ENCODE measurements at regions not wholly inside any gene's neighbourhood (a gene's known extent, or its start where the extent isn't known, plus 50 kb on each side); places are given as distances from the start of the nearest gene placed in this dataset.

DNA sequence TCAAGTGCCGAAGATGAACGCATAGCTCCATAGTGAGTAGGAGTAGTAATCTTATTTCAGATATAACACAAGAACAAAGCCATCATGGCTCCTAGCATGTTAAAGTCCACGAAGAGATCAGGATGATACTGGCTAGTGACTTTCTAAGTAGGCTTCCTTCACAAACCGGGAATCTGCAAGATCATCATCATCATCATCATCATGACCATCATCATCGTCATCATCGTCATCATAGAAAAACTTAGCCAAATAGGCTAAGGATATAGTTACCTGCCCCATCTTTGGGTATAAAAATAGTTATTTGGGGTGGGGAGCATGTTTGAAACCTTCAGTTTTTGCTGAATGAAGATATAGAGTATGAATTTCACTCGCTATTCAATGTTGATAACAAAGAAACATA is 57.9 kb downstream of the PYDC2 start:
- Histone ChIP-seq H3K27me3 (ENCODE audit: insufficient read depth, low read depth, severe bottlenecking) (no peaks in the 10 kb centered on the region), H3K27ac (no peak overlapping the region), H3K9me3 (ENCODE audit: severe bottlenecking) (no peaks in the 10 kb centered on the region), H3K4me3 (ENCODE audit: low read depth, low read length) (no peak overlapping the region), H3K36me3 (no peaks in the 10 kb centered on the region)
- DNase-seq: no peak
- TF ChIP-seq, protein P1, sequence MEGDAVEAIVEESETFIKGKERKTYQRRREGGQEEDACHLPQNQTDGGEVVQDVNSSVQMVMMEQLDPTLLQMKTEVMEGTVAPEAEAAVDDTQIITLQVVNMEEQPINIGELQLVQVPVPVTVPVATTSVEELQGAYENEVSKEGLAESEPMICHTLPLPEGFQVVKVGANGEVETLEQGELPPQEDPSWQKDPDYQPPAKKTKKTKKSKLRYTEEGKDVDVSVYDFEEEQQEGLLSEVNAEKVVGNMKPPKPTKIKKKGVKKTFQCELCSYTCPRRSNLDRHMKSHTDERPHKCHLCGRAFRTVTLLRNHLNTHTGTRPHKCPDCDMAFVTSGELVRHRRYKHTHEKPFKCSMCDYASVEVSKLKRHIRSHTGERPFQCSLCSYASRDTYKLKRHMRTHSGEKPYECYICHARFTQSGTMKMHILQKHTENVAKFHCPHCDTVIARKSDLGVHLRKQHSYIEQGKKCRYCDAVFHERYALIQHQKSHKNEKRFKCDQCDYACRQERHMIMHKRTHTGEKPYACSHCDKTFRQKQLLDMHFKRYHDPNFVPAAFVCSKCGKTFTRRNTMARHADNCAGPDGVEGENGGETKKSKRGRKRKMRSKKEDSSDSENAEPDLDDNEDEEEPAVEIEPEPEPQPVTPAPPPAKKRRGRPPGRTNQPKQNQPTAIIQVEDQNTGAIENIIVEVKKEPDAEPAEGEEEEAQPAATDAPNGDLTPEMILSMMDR (IDR thresholded peaks at IDR 0.05; ENCODE audit: low read depth, low read length): no peak

DNA sequence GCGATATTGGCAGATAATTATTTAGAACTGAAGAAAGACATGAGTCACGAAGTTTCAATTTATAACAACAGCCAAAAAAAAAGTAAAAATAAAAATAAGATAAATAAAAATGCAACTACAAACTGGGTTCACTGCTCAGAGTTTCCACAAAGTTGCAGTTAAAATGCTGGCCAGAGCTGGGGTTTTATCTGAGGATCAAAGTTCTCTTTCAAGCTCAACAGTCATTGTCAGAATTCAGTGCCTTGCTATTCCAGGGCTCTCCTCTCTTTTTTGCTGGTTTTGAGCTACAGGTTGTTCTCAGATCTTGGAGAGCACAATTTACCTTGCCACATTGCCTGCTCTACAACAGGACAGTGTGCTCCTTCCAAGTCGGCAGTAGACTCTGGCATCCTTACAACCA is 60.1 kb downstream of the PYDC2 start:
- Histone ChIP-seq H3K27me3 (ENCODE audit: insufficient read depth, low read depth, severe bottlenecking) (no peaks in the 10 kb centered on the region), H3K4me3 (ENCODE audit: low read depth, low read length) (no peak overlapping the region), H3K36me3 (no peaks in the 10 kb centered on the region), H3K9me3 (ENCODE audit: severe bottlenecking) (no peaks in the 10 kb centered on the region), H3K27ac (no peak overlapping the region)
- no peak for DNase-seq
- TF ChIP-seq, protein P1 (IDR thresholded peaks at IDR 0.05; ENCODE audit: low read depth, low read length): no peak

DNA sequence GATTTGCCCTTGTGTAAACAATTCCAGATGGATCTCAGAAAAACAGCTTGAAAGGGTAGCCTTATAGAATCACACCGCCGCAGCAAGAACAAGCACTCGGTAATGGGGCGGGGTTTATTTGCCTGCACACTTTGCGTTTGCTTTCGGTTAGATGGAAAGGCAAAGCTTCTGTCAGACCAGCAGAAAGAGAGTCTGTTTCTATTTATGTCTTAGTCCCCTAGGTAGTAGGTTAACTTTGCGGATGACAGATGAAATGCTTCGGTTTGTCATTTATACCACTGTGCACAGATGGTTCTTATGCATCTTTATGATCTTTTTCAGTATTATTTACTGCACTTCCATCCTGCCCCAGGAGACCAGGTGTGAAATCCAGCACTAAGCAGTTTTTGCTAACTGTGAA is 62.2 kb downstream of the PYDC2 start:
- no peak overlapping the region for H3K4me3 ChIP-seq (ENCODE audit: low read depth, low read length)
- DNase-seq: no peak

DNA sequence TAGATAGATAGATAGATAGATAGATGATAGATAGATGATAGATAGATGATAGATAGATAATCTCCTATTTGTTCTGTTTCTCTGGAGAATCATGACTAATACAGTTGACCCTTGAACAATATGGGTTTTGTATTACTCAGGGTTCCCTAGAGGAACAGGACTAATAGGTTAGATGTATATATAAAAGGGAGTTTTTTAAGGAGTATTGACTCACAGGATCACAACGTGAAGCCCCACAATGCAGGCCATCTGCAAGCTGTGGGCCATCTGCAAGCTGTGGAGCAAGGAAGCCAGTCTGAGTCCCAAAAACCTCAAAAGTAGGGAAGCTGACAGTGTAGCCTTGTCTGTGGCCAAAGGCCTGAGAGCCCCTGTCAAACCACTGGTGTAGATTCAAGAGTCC is 67.6 kb downstream of the PYDC2 start:
- H3K36me3 ChIP-seq: no peaks in the 10 kb centered on the region
- H3K27ac ChIP-seq: no peak overlapping the region
- no peaks in the 10 kb centered on the region for H3K27me3 ChIP-seq (ENCODE audit: insufficient read depth, low read depth, severe bottlenecking)
- DNase-seq: no peak
- no peaks in the 10 kb centered on the region for H3K9me3 ChIP-seq (ENCODE audit: severe bottlenecking)
- TF ChIP-seq, protein P1 (IDR thresholded peaks at IDR 0.05; ENCODE audit: low read depth, low read length): no peak
- no peak overlapping the region for H3K4me3 ChIP-seq (ENCODE audit: low read depth, low read length)

More for the DNA sequence above, 62.2 kb downstream of the PYDC2 start:
- Histone ChIP-seq H3K27me3 (ENCODE audit: insufficient read depth, low read depth, severe bottlenecking) (no peaks in the 10 kb centered on the region), H3K9me3 (ENCODE audit: severe bottlenecking) (no peaks in the 10 kb centered on the region), H3K27ac (no peak overlapping the region), H3K36me3 (no peaks in the 10 kb centered on the region)
- TF ChIP-seq, protein P1 (IDR thresholded peaks at IDR 0.05; ENCODE audit: low read depth, low read length): no peak

DNA sequence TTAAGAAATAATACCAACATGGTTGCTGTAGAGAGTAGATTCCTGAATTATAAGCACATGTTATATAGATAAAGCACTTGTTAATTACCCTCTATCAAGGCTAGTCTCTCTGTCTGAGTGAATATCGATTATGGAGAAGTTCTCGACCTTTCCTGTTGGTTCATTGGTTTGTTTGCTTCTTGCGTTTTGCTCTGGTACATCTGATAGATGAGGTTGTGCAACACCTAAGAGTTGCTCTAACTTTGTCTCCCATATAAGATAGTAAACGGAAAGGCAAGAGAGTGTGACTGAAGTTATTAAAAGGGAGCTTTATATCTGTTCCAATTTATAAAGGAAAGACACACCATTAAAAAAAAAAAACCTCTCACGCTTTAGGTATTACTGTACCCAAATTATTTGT is 69.0 kb downstream of the PYDC2 start:
- no peaks in the 10 kb centered on the region for H3K9me3 ChIP-seq (ENCODE audit: severe bottlenecking)
- no peak for DNase-seq
- H3K36me3 ChIP-seq: no peaks in the 10 kb centered on the region
- no peak overlapping the region for H3K27ac ChIP-seq
- H3K27me3 ChIP-seq (ENCODE audit: insufficient read depth, low read depth, severe bottlenecking): no peaks in the 10 kb centered on the region
- no peak overlapping the region for H3K4me3 ChIP-seq (ENCODE audit: low read depth, low read length)
- TF ChIP-seq, protein P1 (IDR thresholded peaks at IDR 0.05; ENCODE audit: low read depth, low read length): no peak

DNA sequence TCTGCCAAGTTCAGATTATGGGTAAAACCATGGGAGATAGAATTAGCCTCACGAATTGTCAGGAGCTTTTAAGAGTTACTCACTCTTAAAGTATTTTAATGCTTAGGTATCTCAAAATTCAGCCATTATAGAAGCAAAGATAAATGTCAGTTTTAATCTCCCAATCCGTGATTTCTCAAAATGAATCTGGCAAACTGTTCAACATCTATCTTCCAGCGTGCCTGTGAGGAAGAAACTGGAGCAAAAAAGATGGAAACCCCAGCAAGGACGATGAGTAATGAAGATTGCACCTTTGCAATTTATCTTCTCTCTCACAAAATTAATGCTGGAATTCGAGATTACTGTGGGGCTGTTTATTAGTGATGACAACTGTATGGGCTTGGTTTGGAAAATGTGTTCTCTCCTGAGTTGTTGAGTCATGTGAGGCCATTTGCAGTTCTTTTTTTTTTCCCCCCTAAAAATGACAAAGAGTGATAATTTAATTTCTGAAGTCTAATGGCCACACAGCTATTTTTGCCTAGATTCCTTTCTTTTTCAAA is 70.5 kb downstream of the PYDC2 start:
- Histone ChIP-seq H3K9me3 (ENCODE audit: severe bottlenecking) (no peaks in the 10 kb centered on the region), H3K36me3 (no peaks in the 10 kb centered on the region), H3K27me3 (ENCODE audit: insufficient read depth, low read depth, severe bottlenecking) (no peaks in the 10 kb centered on the region), H3K4me3 (ENCODE audit: low read depth, low read length) (no peak overlapping the region), H3K27ac (no peak overlapping the region)
- TF ChIP-seq, protein P1 (IDR thresholded peaks at IDR 0.05; ENCODE audit: low read depth, low read length): no peak
- no peak for DNase-seq
